Stimulated activated naive CD8-positive, alpha-beta T cell treated with anti-CD3 and anti-CD28 coated beads, Interleukin-15, Interleukin-2, amounts not matched to agents 100 U/mL and 50 U/mL, for 24 hours (primary cell): ENCODE measurements at regions not wholly inside any gene's neighbourhood (a gene's known extent, or its start where the extent isn't known, plus 50 kb on each side); places are given as distances from the start of the nearest gene placed in this dataset.
A peak's percentile ranks its signal among the peaks of the same experiment; 100 is the strongest.

Experiments
- ATAC-seq: fragments of 150-1000 bp; cut with Tn5 transposase; one replicate; pipeline ENCODE4 v1.10.0; 2021
- DNase-seq: peaks from one replicate; pipeline ENCODE4 v3.0.0; 2021

GRCh38 chr17:34825102-34825501 lies 136.2 kb downstream of the CCT6B start:
- ATAC-seq: no peak

GRCh38 chr17:34823023-34823422 lies 138.2 kb downstream of the CCT6B start:
- ATAC-seq: no peak
- DNase-seq: no peak

More at GRCh38 chr17:34825102-34825501, 136.2 kb downstream of the CCT6B start:
- no peak for DNase-seq

- DNase-seq (no peak), ATAC-seq (no peak)
Observed at GRCh38 chr17:34822007-34822739, 139.1 kb downstream of the CCT6B start.

- ATAC-seq: no peak
Observed at GRCh38 chr17:34820922-34821321, 140.3 kb downstream of the CCT6B start.

GRCh38 chr17:34820248-34820801 lies 140.9 kb downstream of the CCT6B start:
- DNase-seq: no peak
- ATAC-seq: no peak

More at GRCh38 chr17:34820922-34821321, 140.3 kb downstream of the CCT6B start:
- no peak for DNase-seq

- no peak for DNase-seq
- no peak for ATAC-seq
Observed at GRCh38 chr17:34817252-34818035, 143.8 kb downstream of the CCT6B start.

- no peak for DNase-seq
- no peak for ATAC-seq
Observed at GRCh38 chr17:34816848-34817247, 144.4 kb downstream of the CCT6B start.

GRCh38 chr17:34813290-34813689 lies 148.0 kb downstream of the CCT6B start:
- no peak for DNase-seq

GRCh38 chr17:34811561-34811960 lies 149.7 kb downstream of the CCT6B start:
- ATAC-seq (no peak), DNase-seq (no peak)

More at GRCh38 chr17:34813290-34813689, 148.0 kb downstream of the CCT6B start:
- ATAC-seq: no peak

GRCh38 chr17:34800661-34801060 lies 160.6 kb downstream of the CCT6B start:
- DNase-seq (no peak), ATAC-seq (no peak)

GRCh38 chr17:34799751-34800150 lies 161.5 kb downstream of the CCT6B start:
- DNase-seq (no peak), ATAC-seq (no peak)

- ATAC-seq: no peak
Observed at GRCh38 chr17:34798581-34798980, 162.7 kb downstream of the CCT6B start.

GRCh38 chr17:34797720-34798119 lies 163.5 kb downstream of the CCT6B start:
- DNase-seq (peak; percentile 29), ATAC-seq (no peak)

More at GRCh38 chr17:34798581-34798980, 162.7 kb downstream of the CCT6B start:
- no peak for DNase-seq

- DNase-seq (no peak), ATAC-seq (no peak)
Observed at GRCh38 chr17:34793231-34793908, 167.9 kb downstream of the CCT6B start.

- DNase-seq: no peak
- no peak for ATAC-seq
Observed at GRCh38 chr17:34788696-34789095, 172.6 kb downstream of the CCT6B start.

GRCh38 chr17:34784526-34784925 lies 176.7 kb downstream of the CCT6B start:
- DNase-seq (no peak), ATAC-seq (no peak)

GRCh38 chr17:34782271-34782670 lies 179.0 kb downstream of the CCT6B start:
- DNase-seq (no peak), ATAC-seq (no peak)

GRCh38 chr17:34781571-34782108 lies 179.6 kb downstream of the CCT6B start:
- no peak for DNase-seq
- no peak for ATAC-seq

GRCh38 chr17:34781071-34781470 lies 180.2 kb downstream of the CCT6B start:
- ATAC-seq (no peak), DNase-seq (no peak)

- DNase-seq: no peak
- ATAC-seq: no peak
Observed at GRCh38 chr17:34780438-34780837, 180.8 kb downstream of the CCT6B start.

GRCh38 chr17:34776456-34777443 lies 184.5 kb downstream of the CCT6B start:
- no peak for DNase-seq
- ATAC-seq: no peak
